ENCODE measurements at regions not wholly inside any gene's neighbourhood (a gene's known extent, or its start where the extent isn't known, plus 50 kb on each side); places are given as distances from the start of the nearest gene placed in this dataset.
"Not testable (repeated sequence)": the region's sequence is repeated elsewhere in the genome, so short reads cannot be mapped to it uniquely, and the experiment has no call there.

- in situ Hi-C loops (cut with HindIII; ENCODE audit: low pct_unique_long_range_greater_than_20kb, low sequenced_read_pairs): no loop called here
- no peak for DNase-seq (ENCODE audit: low read depth)
Observed at GRCh38 chr4:26238426-26238777, 82.4 kb upstream of the RBPJ start.

GRCh38 chr4:26238778-26239679, 81.8 kb upstream of the RBPJ start:
- in situ Hi-C loops (cut with HindIII; ENCODE audit: low pct_unique_long_range_greater_than_20kb, low sequenced_read_pairs): no loop called here
- no peak for DNase-seq (ENCODE audit: low read depth)

- DNase-seq (ENCODE audit: low read depth): no peak
- in situ Hi-C loops (cut with HindIII; ENCODE audit: low pct_unique_long_range_greater_than_20kb, low sequenced_read_pairs): no loop called here
Observed at GRCh38 chr4:26239801-26240200, 81.0 kb upstream of the RBPJ start.

GRCh38 chr4:26241179-26241578, 79.6 kb upstream of the RBPJ start:
- DNase-seq (ENCODE audit: low read depth): no peak

GRCh38 chr4:26242451-26242850, 78.4 kb upstream of the RBPJ start:
- in situ Hi-C loops (cut with HindIII; ENCODE audit: low pct_unique_long_range_greater_than_20kb, low sequenced_read_pairs): no loop called here
- peak; percentile 21 for DNase-seq (ENCODE audit: low read depth)

More at GRCh38 chr4:26241179-26241578, 79.6 kb upstream of the RBPJ start:
- in situ Hi-C loops (cut with HindIII; ENCODE audit: low pct_unique_long_range_greater_than_20kb, low sequenced_read_pairs): no loop called here

GRCh38 chr4:26244138-26244537, 76.7 kb upstream of the RBPJ start:
- DNase-seq (ENCODE audit: low read depth); in situ Hi-C loops (cut with HindIII; ENCODE audit: low pct_unique_long_range_greater_than_20kb, low sequenced_read_pairs): not testable (repeated sequence)

GRCh38 chr4:26248647-26249046, 72.2 kb upstream of the RBPJ start:
- no peak for DNase-seq (ENCODE audit: low read depth)
- in situ Hi-C loops (cut with HindIII; ENCODE audit: low pct_unique_long_range_greater_than_20kb, low sequenced_read_pairs): no loop called here

GRCh38 chr4:26252349-26253025, 68.3 kb upstream of the RBPJ start:
- DNase-seq (ENCODE audit: low read depth): peak; percentile 81
- in situ Hi-C loops (cut with HindIII; ENCODE audit: low pct_unique_long_range_greater_than_20kb, low sequenced_read_pairs): no loop called here

- in situ Hi-C loops (cut with HindIII; ENCODE audit: low pct_unique_long_range_greater_than_20kb, low sequenced_read_pairs): no loop called here
- DNase-seq (ENCODE audit: low read depth): no peak
Observed at GRCh38 chr4:26253968-26254367, 66.8 kb upstream of the RBPJ start.

GRCh38 chr4:26255989-26256388, 64.8 kb upstream of the RBPJ start:
- DNase-seq (ENCODE audit: low read depth): peak; percentile 71

GRCh38 chr4:26257444-26257843, 63.4 kb upstream of the RBPJ start:
- DNase-seq (ENCODE audit: low read depth); in situ Hi-C loops (cut with HindIII; ENCODE audit: low pct_unique_long_range_greater_than_20kb, low sequenced_read_pairs): not testable (repeated sequence)

More at GRCh38 chr4:26255989-26256388, 64.8 kb upstream of the RBPJ start:
- in situ Hi-C loops (cut with HindIII; ENCODE audit: low pct_unique_long_range_greater_than_20kb, low sequenced_read_pairs): no loop called here

- in situ Hi-C loops (cut with HindIII; ENCODE audit: low pct_unique_long_range_greater_than_20kb, low sequenced_read_pairs): no loop called here
- no peak for DNase-seq (ENCODE audit: low read depth)
Observed at GRCh38 chr4:26257850-26258249, 63.0 kb upstream of the RBPJ start.

- DNase-seq (ENCODE audit: low read depth): no peak
- in situ Hi-C loops (cut with HindIII; ENCODE audit: low pct_unique_long_range_greater_than_20kb, low sequenced_read_pairs): no loop called here
Observed at GRCh38 chr4:26260571-26260970, 60.2 kb upstream of the RBPJ start.

GRCh38 chr4:26261405-26261804, 59.4 kb upstream of the RBPJ start:
- in situ Hi-C loops (cut with HindIII; ENCODE audit: low pct_unique_long_range_greater_than_20kb, low sequenced_read_pairs): no loop called here
- DNase-seq (ENCODE audit: low read depth): no peak

GRCh38 chr4:26263165-26263564, 57.6 kb upstream of the RBPJ start:
- DNase-seq (ENCODE audit: low read depth): no peak
- in situ Hi-C loops (cut with HindIII; ENCODE audit: low pct_unique_long_range_greater_than_20kb, low sequenced_read_pairs): no loop called here

- in situ Hi-C loops (cut with HindIII; ENCODE audit: low pct_unique_long_range_greater_than_20kb, low sequenced_read_pairs): no loop called here
- no peak for DNase-seq (ENCODE audit: low read depth)
Observed at GRCh38 chr4:26264109-26264508, 56.7 kb upstream of the RBPJ start.

- no peak for DNase-seq (ENCODE audit: low read depth)
- in situ Hi-C loops (cut with HindIII; ENCODE audit: low pct_unique_long_range_greater_than_20kb, low sequenced_read_pairs): no loop called here
Observed at GRCh38 chr4:26267087-26267486, 53.7 kb upstream of the RBPJ start.

GRCh38 chr4:26268246-26268645, 52.6 kb upstream of the RBPJ start:
- in situ Hi-C loops (cut with HindIII; ENCODE audit: low pct_unique_long_range_greater_than_20kb, low sequenced_read_pairs): no loop called here
- no peak for DNase-seq (ENCODE audit: low read depth)

GRCh38 chr4:26269038-26269437, 51.8 kb upstream of the RBPJ start:
- in situ Hi-C loops (cut with HindIII; ENCODE audit: low pct_unique_long_range_greater_than_20kb, low sequenced_read_pairs): no loop called here
- DNase-seq (ENCODE audit: low read depth): no peak

All from Caki2 (cell line).